GM12878 (cell line): ENCODE measurements at regions not wholly inside any gene's neighbourhood (a gene's known extent, or its start where the extent isn't known, plus 50 kb on each side); places are given as distances from the start of the nearest gene placed in this dataset.

Source experiments
- ATAC-seq: fragments of 200-7000 bp; cut with Tn5 transposase; 3 replicates; pipeline ENCODE4 v1.9.1; 2020; ENCODE audit warnings: mild to moderate bottlenecking, moderate library complexity
- BruUV-seq: library from RNA; stranded (reverse); fragments of 400-500 nt; replicated peaks from 2 replicates; lab custom pipeline; 2021; lab: Mats Ljungman, UMichigan
- CTCF ChIA-PET: fragments of 300-600 bp; sonication (Branson Sonifier 250); formaldehyde crosslinking; extraction: SDS; loops from one replicate; lab custom pipeline; 2021; ENCODE audit warnings: inconsistent platforms; lab: Yijun Ruan, JAX
- POLR2A ChIA-PET: fragments of 350-600 bp; formaldehyde crosslinking; extraction: SDS; loops from one replicate; lab custom pipeline; 2021; ENCODE audit warnings: inconsistent platforms; lab: Charles Lee
- RAD21 ChIA-PET: fragments of 300-600 bp; sonication (Branson Sonifier 250); formaldehyde crosslinking; loops from one replicate; lab custom pipeline; 2023; ENCODE audit warnings: antibody characterized with exemption; ENCODE audit not compliant: unreplicated experiment; lab: Charles Lee
- SMC1A ChIA-PET: fragments of 300-600 bp; sonication (Branson Sonifier 250); formaldehyde crosslinking; loops from one replicate; lab custom pipeline; 2023; ENCODE audit not compliant: unreplicated experiment, uncharacterized antibody; lab: Charles Lee
- DNase-seq: peaks from one replicate; pipeline ENCODE4 v3.0.0-alpha.2; 2011; ENCODE audit warnings: low read depth, low spot score
- FAIRE-seq: peaks from 3 replicates; lab custom pipeline; 2011; peaks lifted over from hg19 to GRCh38; lab: Jason Lieb, UNC
- H2AFZ ChIP-seq: 2 replicates; pipeline ENCODE4 v1.6.0; 2011; ENCODE audit warnings: low read depth, low read length, control low read depth; ENCODE audit not compliant: control insufficient read depth
- H3K27ac ChIP-seq: 2 replicates; pipeline ENCODE4 v1.5.1; 2011; ENCODE audit warnings: control low read depth; ENCODE audit not compliant: control insufficient read depth, insufficient read depth
- H3K27me3 ChIP-seq, 2 experiments: replicated peaks in 1 of 2; 2 replicates each; pipeline versions ENCODE4 v1.6.0 to v1.6.1; 2011; ENCODE audit warnings: low read length in 1 of 2; ENCODE audit not compliant: control insufficient read depth in 2 of 2, insufficient read depth in 2 of 2
- H3K36me3 ChIP-seq, 2 experiments: 2 replicates each; pipeline ENCODE4 v1.5.1; 2011; ENCODE audit warnings: low read length in 1 of 2; ENCODE audit not compliant: control insufficient read depth in 2 of 2, insufficient read depth in 2 of 2
- H3K4me1 ChIP-seq: 2 replicates; pipeline ENCODE4 v1.6.1; 2011; ENCODE audit warnings: mild to moderate bottlenecking, low read length, moderate library complexity, mixed read lengths; ENCODE audit not compliant: control insufficient read depth, insufficient read depth
- H3K4me2 ChIP-seq: 2 replicates; pipeline ENCODE4 v1.6.0; 2011; ENCODE audit warnings: control low read depth; ENCODE audit not compliant: control insufficient read depth, insufficient read depth
- H3K4me3 ChIP-seq: fragments of 200-600 bp; sonication (generic); 2 replicates; pipeline ENCODE4 v1.5.1; 2016
- H3K79me2 ChIP-seq: 2 replicates; pipeline ENCODE4 v1.6.0; 2011; ENCODE audit warnings: low read length; ENCODE audit not compliant: control insufficient read depth, insufficient read depth
- H3K9ac ChIP-seq: 2 replicates; pipeline ENCODE4 v1.8.0; 2011; ENCODE audit warnings: low read length, control low read depth, mixed read lengths; ENCODE audit not compliant: control insufficient read depth, insufficient read depth
- H3K9me3 ChIP-seq: replicated peaks from 3 replicates; pipeline ENCODE4 v1.5.1; 2011; ENCODE audit warnings: mild to moderate bottlenecking, low read length; ENCODE audit not compliant: control insufficient read depth, insufficient read depth
- H4K20me1 ChIP-seq: 2 replicates; pipeline ENCODE4 v1.6.0; 2011; ENCODE audit not compliant: control insufficient read depth, insufficient read depth
- IKZF1 ChIP-seq: fragments of 450-650 bp; conservative IDR thresholded peaks from 2 replicates; pipeline ENCODE4 v1.6.1; 2017; ENCODE audit warnings: antibody characterized with exemption, mild to moderate bottlenecking
- LARP7 ChIP-seq: fragments of 450-650 bp; IDR thresholded peaks from 2 replicates; pipeline ENCODE4 v1.6.1; 2017; ENCODE audit warnings: mild to moderate bottlenecking
- MTA3 ChIP-seq: IDR thresholded peaks from 2 replicates; pipeline ENCODE4 v1.6.1; 2012; ENCODE audit warnings: low read length, inconsistent platforms, borderline replicate concordance
- MYB ChIP-seq: fragments of 150-350 bp; IDR thresholded peaks from 2 replicates; pipeline ENCODE4 v1.6.1; 2014; ENCODE audit warnings: mild to moderate bottlenecking, low read depth, low read length, borderline replicate concordance
- NRF1 ChIP-seq: conservative IDR thresholded peaks from 2 replicates; pipeline ENCODE4 v1.6.1; 2011; ENCODE audit warnings: mild to moderate bottlenecking, low read depth, low read length, improper control_type of control experiment
- PML ChIP-seq: IDR thresholded peaks from 2 replicates; pipeline ENCODE4 v1.6.1; 2012; ENCODE audit warnings: low read length, inconsistent platforms
- POU2F2 ChIP-seq: IDR thresholded peaks from 3 replicates; pipeline ENCODE4 v1.6.1; 2011; ENCODE audit warnings: low read depth, mild to moderate bottlenecking, low read length, borderline replicate concordance
- STAT1 ChIP-seq: fragments of 450-650 bp; conservative IDR thresholded peaks from 2 replicates; pipeline ENCODE4 v1.6.1; 2014; ENCODE audit warnings: antibody characterized with exemption, mild to moderate bottlenecking
- WRNIP1 ChIP-seq: IDR thresholded peaks from 2 replicates; pipeline ENCODE4 v1.6.1; 2011; ENCODE audit warnings: low read depth, low read length, improper control_type of control experiment, borderline replicate concordance
- ZBTB4 ChIP-seq: fragments of 450-650 bp; formaldehyde crosslinking; IDR thresholded peaks from 2 replicates; pipeline ENCODE4 v1.4.0; 2022; ENCODE audit warnings: mild to moderate bottlenecking, moderate library complexity
- ZSCAN29 ChIP-seq: fragments of 450-650 bp; IDR thresholded peaks from 2 replicates; pipeline ENCODE4 v1.6.1; 2017; ENCODE audit warnings: mild to moderate bottlenecking, moderate library complexity
- WGBS: methylation state at CpG from one replicate; pipeline ENCODE4 v1.1.6; 2016; ENCODE audit warnings: low lambda C conversion rate; ENCODE audit not compliant: insufficient replicate concordance, insufficient coverage; ENCODE audit errors: missing lambda C conversion rate; 5-methylcytosine and 5-hydroxymethylcytosine counted together
- in situ Hi-C: fragments of 300-500 bp; cut with MboI; formaldehyde crosslinking; loops from 9 replicates; pipeline ENCODE4 v1.14.3; 2018; ENCODE audit warnings: mixed read lengths
- intact Hi-C: fragments of 100-400 bp; cut with micrococcal nuclease; formaldehyde crosslinking; loops from one replicate; pipeline ENCODE4 v1.14.2; 2022; ENCODE audit not compliant: unreplicated experiment

- no peaks in the 10 kb centered on the region for H3K36me3 ChIP-seq
- H3K79me2 ChIP-seq = no peaks in the 10 kb centered on the region
- no peaks in the 10 kb centered on the region for H3K27me3 ChIP-seq
- SMC1A ChIA-PET = no interaction called here
- FAIRE-seq = no peak
- in situ Hi-C loops = no loop called here
- CTCF ChIA-PET = interaction anchor here (0.8 to 1.0 kb wide), 2 partner anchors 364 to 714 kb away, joined by 3 read pairs; no protein-coding TSS in a partner anchor
- no peak overlapping the region for H3K4me2 ChIP-seq
- no peak for TF ChIP-seq WRNIP1
- no peak for TF ChIP-seq MTA3
- TF ChIP-seq ZBTB4 = no peak
- TF ChIP-seq ZSCAN29 = no peak
- TF ChIP-seq STAT1 = no peak
- no peak for TF ChIP-seq IKZF1
- TF ChIP-seq MYB = no peak
- no peak for TF ChIP-seq POU2F2
- no peak for TF ChIP-seq PML
- TF ChIP-seq NRF1 = no peak
- TF ChIP-seq LARP7 = no peak
- TF ChIP-seq, all 136 proteins: peak for 0
- no TSS peak for BruUV-seq
- Histone ChIP-seq H4K20me1 (no peaks in the 10 kb centered on the region), H3K27ac (no peak overlapping the region), H2AFZ (no peak overlapping the region), H3K4me3 (no peak overlapping the region), H3K9ac (no peak overlapping the region), H3K9me3 (no peaks in the 10 kb centered on the region; the same call in 2 of the 3 replicates), H3K4me1 (no peaks in the 10 kb centered on the region)
- intact Hi-C loops = no loop called here
- ChIA-PET POLR2A (no interaction called here), RAD21 (no interaction called here)
- 0% methylated on average over 2 of the region's 2 CpGs for WGBS
- DNase-seq = no peak
- no peak for ATAC-seq
These were observed 144.5 kb upstream of the RALGAPA2 start for GRCh38 chr20:20856956-20857355.
